ENCODE measurements at regions not wholly inside any gene's neighbourhood (a gene's known extent, or its start where the extent isn't known, plus 50 kb on each side); places are given as distances from the start of the nearest gene placed in this dataset.

DNA sequence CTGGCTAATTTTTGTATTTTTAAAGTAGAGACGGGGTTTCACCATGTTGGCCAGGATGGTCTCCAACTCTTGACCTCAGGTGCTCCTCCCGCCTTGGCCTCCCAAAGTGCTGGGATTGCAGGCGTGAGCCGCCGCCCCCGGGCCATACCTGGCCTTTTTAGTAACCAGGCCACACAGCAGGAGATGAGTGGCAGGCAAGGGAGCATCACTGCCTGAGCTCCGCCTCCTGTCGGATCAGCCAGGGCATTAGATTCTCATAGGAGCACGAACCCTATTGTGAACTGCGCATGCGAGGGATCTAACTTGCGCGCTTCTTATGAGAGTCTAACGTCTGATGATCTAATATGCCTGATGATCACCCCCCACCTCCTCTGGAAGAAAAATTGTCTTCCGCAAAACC, 308.7 kb upstream of the PRMT6 start:
- TF ChIP-seq, protein P1, sequence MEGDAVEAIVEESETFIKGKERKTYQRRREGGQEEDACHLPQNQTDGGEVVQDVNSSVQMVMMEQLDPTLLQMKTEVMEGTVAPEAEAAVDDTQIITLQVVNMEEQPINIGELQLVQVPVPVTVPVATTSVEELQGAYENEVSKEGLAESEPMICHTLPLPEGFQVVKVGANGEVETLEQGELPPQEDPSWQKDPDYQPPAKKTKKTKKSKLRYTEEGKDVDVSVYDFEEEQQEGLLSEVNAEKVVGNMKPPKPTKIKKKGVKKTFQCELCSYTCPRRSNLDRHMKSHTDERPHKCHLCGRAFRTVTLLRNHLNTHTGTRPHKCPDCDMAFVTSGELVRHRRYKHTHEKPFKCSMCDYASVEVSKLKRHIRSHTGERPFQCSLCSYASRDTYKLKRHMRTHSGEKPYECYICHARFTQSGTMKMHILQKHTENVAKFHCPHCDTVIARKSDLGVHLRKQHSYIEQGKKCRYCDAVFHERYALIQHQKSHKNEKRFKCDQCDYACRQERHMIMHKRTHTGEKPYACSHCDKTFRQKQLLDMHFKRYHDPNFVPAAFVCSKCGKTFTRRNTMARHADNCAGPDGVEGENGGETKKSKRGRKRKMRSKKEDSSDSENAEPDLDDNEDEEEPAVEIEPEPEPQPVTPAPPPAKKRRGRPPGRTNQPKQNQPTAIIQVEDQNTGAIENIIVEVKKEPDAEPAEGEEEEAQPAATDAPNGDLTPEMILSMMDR (IDR thresholded peaks at IDR 0.05 in 2 of 3, conservative IDR thresholded peaks at IDR 0.05 in 1 of 3; ENCODE audit: control insufficient read depth in 2 of 3, extremely low read depth in 1 of 3, insufficient read depth in 1 of 3, low read depth in 3 of 3, low read length in 3 of 3): no peak
- TF ChIP-seq ATF7 (IDR thresholded peaks at IDR 0.05; ENCODE audit: low read depth) (no peak), POLR2AphosphoS5 (IDR thresholded peaks at IDR 0.05; ENCODE audit: low read length) (no peak), CEBPZ (IDR thresholded peaks at IDR 0.05; ENCODE audit: low read depth, low read length) (no peak), SIX5 (IDR thresholded peaks at IDR 0.05; ENCODE audit: low read depth, low read length, severe bottlenecking) (no peak), POLR2A (IDR thresholded peaks at IDR 0.05; ENCODE audit: low read depth, low read length) (no peak), BCL11A (IDR thresholded peaks at IDR 0.05; ENCODE audit: low read depth, low read length) (no peak), WRNIP1 (IDR thresholded peaks at IDR 0.05; ENCODE audit: borderline replicate concordance, low read depth, low read length) (no peak)

Measured in GM12878 (cell line).